ENCODE measurements at regions not wholly inside any gene's neighbourhood (a gene's known extent, or its start where the extent isn't known, plus 50 kb on each side); places are given as distances from the start of the nearest gene placed in this dataset.

DNA sequence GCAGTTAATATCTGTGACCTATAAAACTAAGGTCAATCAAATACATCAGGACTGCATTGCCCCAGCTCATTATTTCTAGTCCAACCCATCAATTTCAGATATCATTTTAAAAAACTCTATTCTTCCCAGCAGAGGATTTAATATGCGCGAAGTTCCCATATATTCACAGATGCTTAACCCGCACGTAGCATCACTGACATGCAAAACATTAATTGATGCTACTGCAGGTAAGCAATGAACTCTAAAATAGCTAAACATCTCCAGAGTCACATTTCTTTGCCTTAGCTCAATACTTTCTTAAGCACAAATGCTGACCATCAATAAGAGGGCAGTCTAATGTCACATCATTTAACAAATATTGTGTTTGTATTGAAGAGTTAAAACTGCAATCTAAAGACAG, 586.6 kb upstream of the CDH18 start:
- TF ChIP-seq, protein P1, sequence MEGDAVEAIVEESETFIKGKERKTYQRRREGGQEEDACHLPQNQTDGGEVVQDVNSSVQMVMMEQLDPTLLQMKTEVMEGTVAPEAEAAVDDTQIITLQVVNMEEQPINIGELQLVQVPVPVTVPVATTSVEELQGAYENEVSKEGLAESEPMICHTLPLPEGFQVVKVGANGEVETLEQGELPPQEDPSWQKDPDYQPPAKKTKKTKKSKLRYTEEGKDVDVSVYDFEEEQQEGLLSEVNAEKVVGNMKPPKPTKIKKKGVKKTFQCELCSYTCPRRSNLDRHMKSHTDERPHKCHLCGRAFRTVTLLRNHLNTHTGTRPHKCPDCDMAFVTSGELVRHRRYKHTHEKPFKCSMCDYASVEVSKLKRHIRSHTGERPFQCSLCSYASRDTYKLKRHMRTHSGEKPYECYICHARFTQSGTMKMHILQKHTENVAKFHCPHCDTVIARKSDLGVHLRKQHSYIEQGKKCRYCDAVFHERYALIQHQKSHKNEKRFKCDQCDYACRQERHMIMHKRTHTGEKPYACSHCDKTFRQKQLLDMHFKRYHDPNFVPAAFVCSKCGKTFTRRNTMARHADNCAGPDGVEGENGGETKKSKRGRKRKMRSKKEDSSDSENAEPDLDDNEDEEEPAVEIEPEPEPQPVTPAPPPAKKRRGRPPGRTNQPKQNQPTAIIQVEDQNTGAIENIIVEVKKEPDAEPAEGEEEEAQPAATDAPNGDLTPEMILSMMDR (IDR thresholded peaks at IDR 0.05), result no peak
- Histone ChIP-seq H3K27me3 (replicated peaks; ENCODE audit: insufficient read depth) (no peaks in the 10 kb centered on the region), H3K9me3 (no peaks in the 10 kb centered on the region), H3K4me3 (no peak overlapping the region), H3K27ac (no peak overlapping the region), H3K4me1 (ENCODE audit: control insufficient read depth in 1 of 2, low read depth in 2 of 2) (no peaks in the 10 kb centered on the region), H3K36me3 (no peaks in the 10 kb centered on the region)
- no peak for DNase-seq (ENCODE audit: low spot score)
- ATAC-seq (ENCODE audit: insufficient number of reproducible peaks, low FRiP score, low read depth), result no peak

DNA sequence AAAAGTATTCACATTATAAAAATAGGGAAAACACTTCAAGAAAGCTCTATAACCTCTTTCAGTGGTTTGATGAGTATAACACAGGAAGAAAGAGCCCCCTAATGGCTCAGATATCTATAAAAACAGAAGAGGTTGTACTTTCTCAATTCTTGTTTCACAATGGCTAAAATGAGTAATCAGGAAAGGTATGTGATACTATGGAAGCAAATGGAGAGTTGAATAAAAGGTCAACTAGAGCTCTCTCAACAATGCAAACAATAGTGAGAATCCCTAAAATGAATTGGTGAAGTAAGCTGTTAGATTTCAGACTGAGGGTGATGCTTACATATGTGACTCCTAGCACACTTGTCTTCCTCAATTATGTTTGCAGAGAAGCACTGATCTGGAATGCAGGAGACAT, 584.6 kb upstream of the CDH18 start:
- Histone ChIP-seq H3K27ac (no peak overlapping the region), H3K4me1 (ENCODE audit: control insufficient read depth in 1 of 2, low read depth in 2 of 2) (no peaks in the 10 kb centered on the region), H3K9me3 (no peaks in the 10 kb centered on the region), H3K36me3 (no peaks in the 10 kb centered on the region), H3K4me3 (no peak overlapping the region), H3K27me3 (replicated peaks; ENCODE audit: insufficient read depth) (no peaks in the 10 kb centered on the region)
- ATAC-seq (ENCODE audit: insufficient number of reproducible peaks, low FRiP score, low read depth) (no peak), DNase-seq (ENCODE audit: low spot score) (no peak)
- TF ChIP-seq, protein P1 (IDR thresholded peaks at IDR 0.05), result no peak

DNA sequence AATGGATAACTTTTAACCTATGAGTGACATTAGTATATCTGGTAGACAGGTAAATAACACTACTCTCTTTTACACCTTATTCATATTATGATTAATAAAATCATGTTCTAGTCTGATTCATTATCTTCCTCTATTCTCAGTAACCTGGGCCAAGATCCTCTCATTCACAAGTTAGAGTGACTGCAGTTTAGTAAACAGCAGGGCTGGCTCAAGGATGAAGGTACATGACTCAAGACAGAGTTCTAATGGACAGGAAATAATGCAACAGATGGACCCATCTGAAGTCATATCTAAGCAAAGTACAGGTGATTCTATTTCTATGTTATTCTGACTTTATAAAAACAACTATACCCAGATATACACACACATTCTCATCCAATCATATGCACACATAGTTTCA, 582.5 kb upstream of the CDH18 start:
- Histone ChIP-seq H3K4me3 (no peak overlapping the region), H3K4me1 (ENCODE audit: control insufficient read depth in 1 of 2, low read depth in 2 of 2) (no peaks in the 10 kb centered on the region), H3K27me3 (replicated peaks; ENCODE audit: insufficient read depth) (no peaks in the 10 kb centered on the region), H3K9me3 (no peaks in the 10 kb centered on the region), H3K27ac (no peak overlapping the region), H3K36me3 (no peaks in the 10 kb centered on the region)
- DNase-seq (ENCODE audit: low spot score) (no peak), ATAC-seq (ENCODE audit: insufficient number of reproducible peaks, low FRiP score, low read depth) (no peak)
- TF ChIP-seq, protein P1 (IDR thresholded peaks at IDR 0.05), result no peak

DNA sequence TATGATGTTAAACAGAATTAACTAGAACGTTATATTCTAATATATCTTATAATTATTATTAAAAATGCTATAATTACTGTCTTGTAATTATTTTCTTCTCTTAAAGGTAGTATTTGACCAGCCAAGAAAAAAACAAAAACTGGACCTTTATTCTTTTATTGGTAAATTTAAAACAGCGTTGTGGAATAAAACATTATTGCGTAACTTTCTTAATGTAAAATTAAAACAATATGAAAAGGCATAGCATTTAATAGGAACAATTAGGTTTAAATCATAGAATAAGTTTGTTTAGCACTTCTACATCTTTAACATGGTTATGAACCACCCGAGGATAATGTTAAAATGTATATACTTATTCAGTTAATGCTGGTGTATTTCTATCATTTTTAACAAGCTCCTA, 574.5 kb upstream of the CDH18 start:
- H3K36me3 ChIP-seq, result no peaks in the 10 kb centered on the region
- ATAC-seq (ENCODE audit: insufficient number of reproducible peaks, low FRiP score, low read depth), result no peak
- TF ChIP-seq, protein P1 (IDR thresholded peaks at IDR 0.05), result no peak
- H3K4me1 ChIP-seq (ENCODE audit: control insufficient read depth in 1 of 2, low read depth in 2 of 2), result no peaks in the 10 kb centered on the region
- H3K9me3 ChIP-seq, result no peaks in the 10 kb centered on the region
- no peak overlapping the region for H3K27ac ChIP-seq
- H3K27me3 ChIP-seq (replicated peaks; ENCODE audit: insufficient read depth), result no peaks in the 10 kb centered on the region
- no peak for DNase-seq (ENCODE audit: low spot score)
- H3K4me3 ChIP-seq, result no peak overlapping the region

DNA sequence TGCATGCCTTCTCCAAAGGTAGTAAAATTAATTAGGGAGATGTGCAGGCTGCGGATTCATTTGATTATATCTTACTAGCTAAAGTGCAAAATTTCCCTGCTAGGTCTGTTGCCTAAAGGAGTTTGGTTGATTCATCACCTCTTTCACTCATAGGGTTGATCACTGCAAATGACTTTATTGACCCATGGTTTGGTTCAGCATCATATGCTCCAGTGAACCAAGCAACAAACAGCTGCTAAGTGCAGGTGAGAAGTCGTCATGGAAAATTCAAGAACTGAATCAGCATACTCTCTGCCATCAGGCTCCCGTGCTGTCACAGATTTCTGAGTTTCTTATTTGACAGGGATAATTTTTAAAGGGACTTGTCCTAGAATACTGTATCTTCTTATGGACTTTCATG, 571.8 kb upstream of the CDH18 start:
- Histone ChIP-seq H3K27ac (no peak overlapping the region), H3K36me3 (no peaks in the 10 kb centered on the region), H3K4me1 (ENCODE audit: control insufficient read depth in 1 of 2, low read depth in 2 of 2) (no peaks in the 10 kb centered on the region), H3K9me3 (no peaks in the 10 kb centered on the region), H3K4me3 (no peak overlapping the region), H3K27me3 (replicated peaks; ENCODE audit: insufficient read depth) (no peaks in the 10 kb centered on the region)
- TF ChIP-seq, protein P1 (IDR thresholded peaks at IDR 0.05), result no peak
- no peak for ATAC-seq (ENCODE audit: insufficient number of reproducible peaks, low FRiP score, low read depth)
- no peak for DNase-seq (ENCODE audit: low spot score)
